Activated naive CD4-positive, alpha-beta T cell treated with anti-CD3 and anti-CD28 coated beads, Interleukin-2, amount 50 U/mL, for 24 hours (primary cell): ENCODE measurements at regions not wholly inside any gene's neighbourhood (a gene's known extent, or its start where the extent isn't known, plus 50 kb on each side); places are given as distances from the start of the nearest gene placed in this dataset.

Experiments used
- H3K27ac Mint-ChIP-seq: one replicate; pipeline ENCODE4 v1.8.0; 2021; ENCODE audit warnings: mild to moderate bottlenecking, mixed read lengths
- H3K27me3 Mint-ChIP-seq: one replicate; pipeline ENCODE4 v1.8.0; 2021; ENCODE audit warnings: mixed read lengths
- H3K36me3 Mint-ChIP-seq: one replicate; pipeline ENCODE4 v1.8.0; 2021; ENCODE audit warnings: mixed read lengths
- H3K4me1 Mint-ChIP-seq: one replicate; pipeline ENCODE4 v1.8.0; 2021; ENCODE audit warnings: mixed read lengths
- H3K4me3 Mint-ChIP-seq: one replicate; pipeline ENCODE4 v1.8.0; 2021; ENCODE audit warnings: mild to moderate bottlenecking, mixed read lengths
- H3K9me3 Mint-ChIP-seq: one replicate; pipeline ENCODE4 v1.8.0; 2021; ENCODE audit warnings: mixed read lengths

DNA sequence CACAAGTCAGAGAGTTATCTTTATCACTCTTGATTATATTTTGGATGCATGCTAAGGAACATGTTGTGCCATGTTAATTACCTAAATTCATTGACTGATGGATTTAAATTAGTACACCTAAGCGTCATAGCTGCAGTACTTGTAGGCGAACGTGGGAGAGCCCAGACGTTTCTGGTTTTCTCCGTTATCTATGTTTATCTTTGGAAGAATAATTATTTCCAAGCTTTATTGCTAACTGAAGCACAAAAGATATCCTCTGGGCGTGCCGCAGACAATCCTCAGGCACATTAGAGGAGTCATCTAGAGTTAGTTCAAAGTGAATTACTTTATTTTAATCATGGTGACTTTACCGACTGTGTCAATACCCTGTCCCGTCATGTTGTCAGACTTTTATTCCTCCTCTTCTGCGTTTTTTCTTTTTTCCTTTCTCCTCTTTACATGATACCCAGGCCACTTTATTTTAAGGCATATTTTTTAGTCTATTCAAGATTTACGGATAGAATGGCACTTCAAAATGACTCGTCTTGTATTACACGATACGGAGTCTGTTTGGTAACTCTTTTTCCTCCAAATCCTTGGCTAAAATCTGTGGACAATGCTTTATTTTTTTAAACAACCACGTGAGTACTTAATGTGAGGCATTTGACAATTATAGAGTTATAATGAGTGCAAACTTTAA, 632.0 kb upstream of the TENM3 start:
- no peaks in the 10 kb centered on the region for H3K9me3 Mint-ChIP-seq
- H3K27me3 Mint-ChIP-seq, result no peaks in the 10 kb centered on the region
- H3K36me3 Mint-ChIP-seq, result no peaks in the 10 kb centered on the region
- H3K27ac Mint-ChIP-seq, result no peak overlapping the region
- H3K4me1 Mint-ChIP-seq, result no peaks in the 10 kb centered on the region
- no peak overlapping the region for H3K4me3 Mint-ChIP-seq

DNA sequence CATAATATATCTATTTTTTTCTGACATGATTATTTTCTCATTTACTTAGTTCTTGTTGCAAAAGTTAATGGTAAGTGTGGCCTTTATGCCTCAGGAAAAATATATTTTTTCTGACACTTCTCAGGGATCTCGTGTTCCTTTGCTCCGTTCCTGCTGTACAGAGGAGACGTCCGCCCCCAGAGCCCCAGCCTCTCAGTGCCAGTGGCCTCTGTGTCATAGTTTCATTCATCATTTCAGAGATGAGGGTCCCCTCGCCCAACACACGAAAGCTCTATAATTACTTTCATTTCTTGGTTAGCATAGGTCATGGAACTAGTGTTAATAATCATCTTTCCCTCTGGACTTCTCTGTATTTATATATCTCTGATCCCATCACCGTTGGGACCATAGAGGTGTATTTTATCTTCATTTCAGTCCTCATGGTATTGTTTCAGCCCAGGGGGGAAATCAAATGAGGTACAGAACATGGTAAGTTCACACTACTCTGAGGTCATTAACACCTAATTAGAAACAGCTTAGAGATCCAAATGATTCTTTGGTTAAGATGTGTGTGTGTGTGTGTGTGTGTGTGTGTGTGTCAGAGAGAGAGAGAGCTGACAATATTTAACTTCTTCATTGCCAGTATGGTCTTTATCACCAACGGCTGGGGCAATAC, 631.1 kb upstream of the TENM3 start:
- Mint-ChIP-seq H3K27ac (no peak overlapping the region), H3K9me3 (no peaks in the 10 kb centered on the region), H3K4me3 (no peak overlapping the region), H3K27me3 (no peaks in the 10 kb centered on the region), H3K4me1 (no peaks in the 10 kb centered on the region), H3K36me3 (no peaks in the 10 kb centered on the region)

DNA sequence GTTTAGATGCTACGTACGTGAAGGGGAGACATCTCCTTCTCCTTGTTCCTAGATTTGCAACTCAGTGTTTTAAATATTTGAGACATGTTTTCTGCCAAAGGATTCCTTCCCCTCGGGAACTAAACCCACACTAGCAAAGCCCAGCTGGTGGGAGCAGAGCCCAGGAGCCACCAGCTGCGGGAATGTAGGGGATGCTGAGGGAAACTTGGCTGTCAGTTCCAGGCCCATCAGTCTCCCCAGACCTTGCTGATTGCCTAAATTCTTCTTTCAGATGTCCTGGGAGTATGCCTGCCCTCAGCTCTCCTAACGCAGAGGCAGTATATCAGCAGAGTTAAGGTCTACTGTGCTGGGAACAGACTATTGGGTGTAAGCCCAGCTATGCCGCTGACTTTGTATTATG, 630.0 kb upstream of the TENM3 start:
- no peaks in the 10 kb centered on the region for H3K4me1 Mint-ChIP-seq
- no peaks in the 10 kb centered on the region for H3K9me3 Mint-ChIP-seq
- H3K4me3 Mint-ChIP-seq, result no peak overlapping the region
- no peaks in the 10 kb centered on the region for H3K27me3 Mint-ChIP-seq
- H3K36me3 Mint-ChIP-seq, result no peaks in the 10 kb centered on the region
- H3K27ac Mint-ChIP-seq, result no peak overlapping the region

DNA sequence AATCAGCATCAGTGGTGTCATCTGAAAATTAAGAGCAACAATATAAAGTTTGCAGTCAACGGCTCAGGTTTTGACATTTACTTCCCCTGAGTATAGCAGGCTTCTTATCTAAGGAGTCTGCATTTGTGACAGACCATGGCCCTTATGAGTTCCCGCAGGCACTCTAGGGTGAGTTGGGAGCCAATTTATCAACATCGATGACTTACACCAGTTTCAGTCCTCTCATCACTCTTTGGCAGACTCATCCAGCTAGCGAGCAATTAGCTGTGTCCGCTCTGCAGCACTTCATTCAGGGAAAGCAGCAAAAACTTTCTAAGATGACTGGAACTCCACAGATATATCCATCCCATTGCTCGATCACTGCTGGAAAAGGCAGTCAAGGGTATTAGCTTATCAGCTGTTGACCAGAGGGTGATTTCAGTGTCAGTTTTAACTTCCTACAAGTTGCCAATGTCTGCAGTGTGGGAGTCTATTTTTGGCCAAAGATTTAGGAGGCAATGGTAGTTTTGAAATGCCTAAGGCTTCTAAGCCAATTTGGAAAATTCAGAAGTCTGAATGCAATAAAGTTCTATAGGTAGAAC, 625.1 kb upstream of the TENM3 start:
- Mint-ChIP-seq H3K4me3 (no peak overlapping the region), H3K4me1 (no peaks in the 10 kb centered on the region), H3K36me3 (no peaks in the 10 kb centered on the region), H3K27ac (no peak overlapping the region), H3K9me3 (no peaks in the 10 kb centered on the region), H3K27me3 (no peaks in the 10 kb centered on the region)

DNA sequence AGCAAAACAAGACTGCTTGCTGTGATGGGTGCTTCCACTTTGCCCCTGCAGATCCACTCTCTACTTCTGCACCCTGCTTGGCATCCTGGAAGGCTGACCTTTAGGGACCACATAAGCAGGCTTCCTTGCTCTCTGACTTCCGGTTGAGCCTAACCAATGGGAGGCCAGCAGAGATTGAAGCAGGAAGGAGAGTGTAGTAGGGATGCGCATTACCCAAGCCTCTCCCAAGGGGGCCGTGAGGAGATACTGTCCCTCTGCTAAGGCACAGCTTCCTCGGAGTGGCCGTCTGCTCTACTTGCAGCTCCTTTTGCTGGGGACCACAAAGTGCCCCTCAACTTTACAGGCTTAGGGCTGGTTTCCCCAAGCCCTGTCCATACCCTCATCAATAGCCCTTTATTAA, 624.3 kb upstream of the TENM3 start:
- Mint-ChIP-seq H3K4me1 (no peaks in the 10 kb centered on the region), H3K27ac (no peak overlapping the region), H3K9me3 (no peaks in the 10 kb centered on the region), H3K27me3 (no peaks in the 10 kb centered on the region), H3K4me3 (no peak overlapping the region), H3K36me3 (no peaks in the 10 kb centered on the region)

DNA sequence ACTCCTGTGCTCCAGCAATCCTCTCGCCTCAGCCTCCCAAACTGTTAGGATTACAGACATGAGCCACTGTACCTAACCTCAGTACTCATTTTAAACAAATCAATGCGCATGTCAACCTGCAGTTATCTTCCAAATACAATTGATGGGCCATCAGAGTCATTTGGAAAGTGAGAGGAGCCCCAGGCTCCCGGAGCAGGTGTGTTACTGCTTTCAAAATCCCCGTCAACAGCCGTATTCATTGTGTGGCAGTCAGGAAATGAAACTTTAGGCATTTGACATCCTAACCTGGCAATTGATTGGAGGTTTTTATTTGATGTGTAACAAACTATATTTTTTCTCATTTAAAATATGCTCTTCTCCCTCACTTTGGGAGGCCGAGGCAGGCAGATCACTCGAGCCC, 623.6 kb upstream of the TENM3 start:
- no peaks in the 10 kb centered on the region for H3K27me3 Mint-ChIP-seq
- H3K36me3 Mint-ChIP-seq, result no peaks in the 10 kb centered on the region
- no peaks in the 10 kb centered on the region for H3K4me1 Mint-ChIP-seq
- H3K4me3 Mint-ChIP-seq, result no peak overlapping the region
- no peak overlapping the region for H3K27ac Mint-ChIP-seq
- no peaks in the 10 kb centered on the region for H3K9me3 Mint-ChIP-seq

DNA sequence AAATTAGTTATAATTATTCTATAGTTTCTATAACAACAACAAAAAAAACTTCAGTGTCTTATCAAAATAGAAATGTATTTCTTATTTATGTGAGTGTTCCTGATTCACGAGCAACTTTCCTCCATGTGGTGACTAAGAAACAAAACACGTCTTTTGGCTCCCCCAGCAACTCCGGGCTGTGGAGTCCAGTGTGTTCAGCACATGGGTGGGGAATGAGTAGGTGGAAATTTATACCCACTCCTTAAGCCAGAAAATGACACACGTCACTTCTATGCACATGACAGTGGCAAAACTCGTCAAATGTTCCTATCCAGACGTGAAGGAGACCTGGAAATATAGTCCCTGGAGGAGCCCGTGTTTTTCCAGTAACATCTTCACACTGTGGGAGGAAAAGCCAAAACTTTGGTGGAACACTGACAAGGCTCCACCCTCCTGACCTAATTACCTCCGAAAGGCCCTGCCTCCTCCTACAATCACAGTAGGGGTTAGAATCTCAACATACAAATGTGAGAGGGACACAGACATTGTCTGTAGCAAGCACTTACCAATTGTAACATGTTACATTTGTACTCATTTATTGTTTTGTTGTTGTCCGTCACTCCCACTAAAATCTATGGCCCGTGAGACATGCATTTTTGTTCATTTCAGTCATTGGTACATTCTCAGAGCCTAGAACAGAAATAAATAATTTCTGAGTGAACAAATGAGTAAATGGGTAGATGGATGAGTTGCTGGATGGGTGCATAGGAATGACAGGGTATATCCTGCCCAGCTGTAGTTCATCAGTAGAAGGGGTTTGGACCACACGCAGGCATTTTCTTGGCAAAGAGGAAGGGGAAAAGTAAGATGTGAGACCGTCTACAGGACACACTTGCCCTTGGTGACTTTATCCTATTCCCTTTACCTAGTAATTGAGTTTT, 605.8 kb upstream of the TENM3 start:
- Mint-ChIP-seq H3K27me3 (no peaks in the 10 kb centered on the region), H3K36me3 (no peaks in the 10 kb centered on the region), H3K27ac (no peak overlapping the region), H3K4me3 (no peak overlapping the region), H3K4me1 (no peaks in the 10 kb centered on the region), H3K9me3 (peaks cover 8% of the 10 kb centered on the region)

DNA sequence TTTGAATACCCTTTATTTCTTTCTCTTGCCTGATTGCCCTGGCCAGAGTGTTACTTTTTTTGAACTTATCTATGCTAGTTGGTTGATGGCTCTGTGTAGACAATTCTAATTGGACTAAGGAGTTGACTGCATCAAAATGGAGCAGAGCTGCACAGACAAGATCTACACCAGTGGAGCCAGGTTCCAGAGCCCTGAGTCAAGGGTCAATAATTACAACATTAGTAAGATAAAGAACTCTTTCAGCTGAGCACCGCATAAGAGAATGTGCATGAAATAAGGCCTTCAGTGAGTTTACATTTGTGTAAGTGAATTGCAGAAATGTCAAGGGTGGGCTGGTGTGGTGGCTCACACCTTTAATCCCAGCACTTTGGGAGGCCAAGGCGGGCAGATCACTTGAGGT, 599.7 kb upstream of the TENM3 start:
- Mint-ChIP-seq H3K27ac (no peak overlapping the region), H3K4me3 (no peak overlapping the region), H3K4me1 (no peaks in the 10 kb centered on the region), H3K9me3 (peaks cover 9% of the 10 kb centered on the region), H3K27me3 (no peaks in the 10 kb centered on the region), H3K36me3 (no peaks in the 10 kb centered on the region)

DNA sequence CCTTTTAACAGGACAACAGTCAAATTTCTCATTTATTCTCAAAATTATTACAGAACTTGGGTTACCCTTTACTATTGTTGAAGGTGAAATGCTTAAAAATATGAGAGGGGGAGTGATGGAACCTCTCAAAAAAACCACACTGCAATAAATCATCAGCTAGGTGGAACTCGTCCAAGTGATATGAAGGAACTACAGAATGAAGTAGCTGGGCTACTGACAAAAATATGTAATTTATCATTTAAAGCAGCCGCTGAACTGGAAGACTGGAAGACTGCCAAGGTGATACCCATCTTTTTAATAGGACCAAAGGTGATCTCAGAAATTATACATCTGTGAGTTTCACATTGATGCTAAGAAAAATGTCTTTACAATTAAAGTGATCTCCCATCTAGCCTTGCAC, 597.7 kb upstream of the TENM3 start:
- H3K4me1 Mint-ChIP-seq, result no peaks in the 10 kb centered on the region
- H3K27ac Mint-ChIP-seq, result no peak overlapping the region
- H3K36me3 Mint-ChIP-seq, result no peaks in the 10 kb centered on the region
- H3K27me3 Mint-ChIP-seq, result no peaks in the 10 kb centered on the region
- H3K4me3 Mint-ChIP-seq, result no peak overlapping the region
- peaks cover 9% of the 10 kb centered on the region for H3K9me3 Mint-ChIP-seq

DNA sequence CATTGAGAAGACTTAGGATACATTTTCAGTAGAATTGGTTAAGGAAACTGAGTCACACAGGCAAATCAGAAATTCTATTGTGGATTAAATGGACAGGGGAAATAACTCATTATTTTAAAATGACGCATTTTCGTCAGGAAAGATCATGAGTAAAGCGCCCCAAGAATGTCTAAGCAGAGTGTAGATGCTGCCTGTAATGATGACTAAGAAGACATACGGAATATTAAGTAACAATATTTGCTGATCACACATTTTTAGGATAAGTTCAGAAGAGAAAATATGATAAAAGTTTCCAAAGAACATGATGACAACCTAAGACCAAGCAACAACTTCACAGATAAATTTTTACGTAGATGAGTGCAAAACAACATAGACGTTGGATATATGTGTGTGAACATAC, 596.3 kb upstream of the TENM3 start:
- no peaks in the 10 kb centered on the region for H3K4me1 Mint-ChIP-seq
- no peak overlapping the region for H3K27ac Mint-ChIP-seq
- H3K36me3 Mint-ChIP-seq, result no peaks in the 10 kb centered on the region
- peaks cover 9% of the 10 kb centered on the region for H3K9me3 Mint-ChIP-seq
- H3K4me3 Mint-ChIP-seq, result no peak overlapping the region
- H3K27me3 Mint-ChIP-seq, result no peaks in the 10 kb centered on the region

DNA sequence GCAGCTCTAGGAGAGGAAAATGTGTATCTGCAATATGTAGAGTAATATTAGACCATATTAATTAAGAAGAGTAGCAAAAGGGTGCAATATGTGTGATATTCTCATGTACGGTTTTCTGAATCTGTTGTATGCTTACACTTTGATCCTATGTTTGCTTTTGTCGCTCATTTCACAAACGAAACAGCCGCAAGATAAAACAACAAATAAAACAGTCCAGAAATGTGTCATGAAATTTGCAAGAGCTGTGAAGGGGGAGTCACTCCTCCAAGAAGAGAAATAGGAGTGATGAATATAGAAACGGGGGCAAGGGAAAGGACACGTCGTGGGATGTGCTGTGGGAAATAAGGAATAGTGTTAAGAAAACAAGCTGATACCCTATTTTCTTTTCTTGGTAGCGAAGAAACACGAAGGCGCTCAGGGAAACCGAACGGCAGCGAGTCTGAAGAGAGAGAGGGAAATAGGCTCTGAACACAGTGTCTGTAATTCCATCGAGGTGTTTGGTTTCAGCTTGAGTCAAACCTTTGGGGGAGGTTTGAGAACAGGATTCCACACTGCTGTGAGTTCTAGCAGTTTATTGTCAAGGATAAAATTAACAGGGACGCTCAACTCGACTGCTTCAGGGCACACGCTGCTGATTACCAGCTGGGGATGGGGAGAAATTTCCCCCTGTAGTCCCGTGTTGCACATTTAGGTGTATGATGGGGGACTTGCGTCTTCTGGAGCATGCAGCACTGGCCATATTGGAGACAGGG, 595.6 kb upstream of the TENM3 start:
- no peaks in the 10 kb centered on the region for H3K27me3 Mint-ChIP-seq
- H3K4me1 Mint-ChIP-seq, result no peaks in the 10 kb centered on the region
- no peaks in the 10 kb centered on the region for H3K36me3 Mint-ChIP-seq
- H3K9me3 Mint-ChIP-seq, result peaks cover 5% of the 10 kb centered on the region
- no peak overlapping the region for H3K27ac Mint-ChIP-seq
- H3K4me3 Mint-ChIP-seq, result no peak overlapping the region

DNA sequence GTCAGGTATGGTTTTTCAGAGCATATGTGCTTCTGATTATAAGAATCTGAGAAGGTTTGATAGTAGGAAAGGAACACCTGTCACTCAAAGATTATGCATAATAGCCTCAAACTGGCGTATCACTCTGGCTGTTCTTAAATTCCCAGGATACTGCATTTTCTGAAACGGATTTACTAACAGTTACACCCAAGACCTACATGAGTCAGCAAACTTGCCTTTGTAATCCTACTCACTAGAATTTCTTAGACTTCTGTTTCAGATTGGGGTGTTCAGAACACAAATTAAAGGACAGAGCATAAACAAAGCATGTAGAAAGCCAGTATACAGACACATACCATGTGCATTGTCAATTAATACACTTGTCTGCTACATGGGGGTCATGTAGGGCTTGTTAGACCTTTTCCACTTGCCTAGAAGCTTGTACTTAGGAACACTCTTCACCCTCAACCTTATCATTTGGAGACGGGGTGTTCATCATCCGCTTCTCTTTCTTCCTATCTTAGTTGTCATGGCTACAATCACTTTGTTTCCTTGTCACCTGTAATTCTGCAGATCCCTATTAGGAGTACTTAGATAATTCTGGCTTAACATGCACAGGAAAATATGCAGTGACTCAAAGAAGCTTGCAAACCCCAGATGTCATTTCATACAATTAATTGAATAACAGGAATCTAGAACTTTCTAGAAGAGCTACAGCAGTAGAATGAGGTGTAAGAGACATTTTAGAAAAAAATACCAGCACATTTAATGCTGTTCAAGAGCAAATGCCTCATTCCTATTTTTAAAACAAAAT, 593.0 kb upstream of the TENM3 start:
- Mint-ChIP-seq H3K4me1 (no peaks in the 10 kb centered on the region), H3K27ac (no peak overlapping the region), H3K9me3 (peaks cover 10% of the 10 kb centered on the region), H3K27me3 (no peaks in the 10 kb centered on the region), H3K4me3 (no peak overlapping the region), H3K36me3 (no peaks in the 10 kb centered on the region)

DNA sequence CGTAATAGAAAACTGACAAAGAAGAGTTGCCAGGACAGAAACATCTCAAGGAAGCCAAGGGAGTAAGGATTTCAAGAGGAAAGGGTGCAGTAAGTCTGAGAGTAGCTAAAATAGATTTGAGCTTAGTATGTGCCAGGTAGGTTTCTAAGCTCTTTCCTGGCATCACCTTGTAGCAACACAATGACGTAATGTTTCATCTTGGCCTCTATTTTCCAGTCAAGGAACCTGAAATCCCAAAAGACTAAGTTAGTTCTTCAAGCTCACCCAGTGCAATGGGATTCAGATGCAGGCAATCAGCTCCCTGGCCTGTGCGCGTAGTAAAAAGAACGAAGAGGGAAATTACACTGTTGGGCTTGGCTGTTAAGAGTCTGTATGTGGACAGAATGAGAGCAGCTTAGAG, 586.5 kb upstream of the TENM3 start:
- no peak overlapping the region for H3K27ac Mint-ChIP-seq
- no peaks in the 10 kb centered on the region for H3K36me3 Mint-ChIP-seq
- H3K27me3 Mint-ChIP-seq, result no peaks in the 10 kb centered on the region
- H3K4me3 Mint-ChIP-seq, result no peak overlapping the region
- H3K4me1 Mint-ChIP-seq, result no peaks in the 10 kb centered on the region
- H3K9me3 Mint-ChIP-seq, result peaks cover 9% of the 10 kb centered on the region

DNA sequence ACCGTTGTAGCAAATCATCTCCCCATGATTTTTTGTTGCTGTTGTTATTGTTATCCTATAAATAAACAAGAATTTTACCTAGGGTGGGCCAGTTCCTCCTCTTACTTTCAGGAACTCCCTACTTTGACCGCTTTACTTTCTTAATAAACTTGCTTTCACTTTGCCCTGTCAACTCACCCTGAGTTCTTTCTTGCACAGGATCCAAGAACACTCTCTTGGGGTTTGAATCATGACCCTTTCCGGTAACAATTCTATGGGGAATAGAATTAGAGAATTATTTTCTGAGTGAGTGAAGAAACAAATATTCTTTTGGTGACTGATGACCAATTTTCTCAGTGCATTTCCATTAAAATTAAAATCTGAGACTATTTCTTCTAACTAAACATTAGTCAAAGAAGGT, 584.0 kb upstream of the TENM3 start:
- no peaks in the 10 kb centered on the region for H3K36me3 Mint-ChIP-seq
- H3K4me1 Mint-ChIP-seq, result no peaks in the 10 kb centered on the region
- no peak overlapping the region for H3K4me3 Mint-ChIP-seq
- no peak overlapping the region for H3K27ac Mint-ChIP-seq
- peaks cover 9% of the 10 kb centered on the region for H3K9me3 Mint-ChIP-seq
- no peaks in the 10 kb centered on the region for H3K27me3 Mint-ChIP-seq

DNA sequence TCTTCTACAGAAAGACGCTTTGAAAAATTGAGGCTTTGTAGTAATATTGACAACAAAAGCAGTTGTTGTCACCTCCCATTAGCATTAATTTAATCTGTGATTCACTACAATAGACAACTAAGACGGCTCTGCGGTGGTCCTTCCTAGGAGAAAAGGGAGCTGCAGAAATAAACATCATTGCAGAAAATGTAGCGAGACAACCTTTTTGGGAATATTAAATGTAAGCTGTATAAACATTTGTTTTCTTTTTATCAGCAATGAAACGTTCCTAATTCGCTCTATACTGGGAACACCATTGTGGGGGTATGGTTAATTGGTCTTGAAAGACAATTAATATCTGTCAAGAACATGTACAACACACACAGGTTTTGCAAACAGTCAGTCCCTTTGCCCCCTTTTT, 583.3 kb upstream of the TENM3 start:
- Mint-ChIP-seq H3K4me1 (no peaks in the 10 kb centered on the region), H3K27me3 (no peaks in the 10 kb centered on the region), H3K4me3 (no peak overlapping the region), H3K9me3 (peaks cover 8% of the 10 kb centered on the region), H3K27ac (no peak overlapping the region), H3K36me3 (no peaks in the 10 kb centered on the region)
